ENCODE measurements at regions not wholly inside any gene's neighbourhood (a gene's known extent, or its start where the extent isn't known, plus 50 kb on each side); places are given as distances from the start of the nearest gene placed in this dataset.

DNA sequence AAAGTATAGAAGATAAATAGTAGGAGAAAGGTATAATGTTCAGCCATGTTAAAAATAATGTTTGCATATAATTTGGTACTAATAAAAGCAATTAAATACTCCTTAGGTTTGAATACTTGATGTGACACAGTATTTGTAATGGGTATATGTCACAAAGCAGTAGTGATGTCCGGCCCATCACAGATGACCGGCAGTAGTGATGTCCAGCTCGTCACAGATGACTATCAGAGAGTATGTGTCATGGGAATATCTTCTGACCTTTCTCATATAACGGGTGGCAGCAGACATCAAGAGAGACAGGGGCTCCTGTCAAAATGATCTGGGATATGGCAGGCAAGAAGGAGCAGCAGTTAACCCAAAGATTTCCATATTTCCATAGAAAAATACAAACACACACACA lies 477.4 kb upstream of the KLF6 start:
- ChIA-PET CTCF (no interaction called here), POLR2A (no interaction called here)
- TF ChIP-seq, protein P1, sequence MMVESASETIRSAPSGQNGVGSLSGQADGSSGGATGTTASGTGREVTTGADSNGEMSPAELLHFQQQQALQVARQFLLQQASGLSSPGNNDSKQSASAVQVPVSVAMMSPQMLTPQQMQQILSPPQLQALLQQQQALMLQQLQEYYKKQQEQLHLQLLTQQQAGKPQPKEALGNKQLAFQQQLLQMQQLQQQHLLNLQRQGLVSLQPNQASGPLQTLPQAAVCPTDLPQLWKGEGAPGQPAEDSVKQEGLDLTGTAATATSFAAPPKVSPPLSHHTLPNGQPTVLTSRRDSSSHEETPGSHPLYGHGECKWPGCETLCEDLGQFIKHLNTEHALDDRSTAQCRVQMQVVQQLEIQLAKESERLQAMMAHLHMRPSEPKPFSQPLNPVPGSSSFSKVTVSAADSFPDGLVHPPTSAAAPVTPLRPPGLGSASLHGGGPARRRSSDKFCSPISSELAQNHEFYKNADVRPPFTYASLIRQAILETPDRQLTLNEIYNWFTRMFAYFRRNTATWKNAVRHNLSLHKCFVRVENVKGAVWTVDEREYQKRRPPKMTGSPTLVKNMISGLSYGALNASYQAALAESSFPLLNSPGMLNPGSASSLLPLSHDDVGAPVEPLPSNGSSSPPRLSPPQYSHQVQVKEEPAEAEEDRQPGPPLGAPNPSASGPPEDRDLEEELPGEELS (CRISPR knock-in tag; IDR thresholded peaks at IDR 0.05) = no peak
- TF ChIP-seq ZBTB21 (CRISPR knock-in tag; IDR thresholded peaks at IDR 0.05; ENCODE audit: borderline replicate concordance) (no peak), NFE2L1 (CRISPR knock-in tag; IDR thresholded peaks at IDR 0.05) (no peak), JAZF1 (CRISPR knock-in tag; IDR thresholded peaks at IDR 0.05) (no peak), ZNF219 (CRISPR knock-in tag; IDR thresholded peaks at IDR 0.05; ENCODE audit: borderline replicate concordance) (no peak), GTF2I (CRISPR knock-in tag; conservative IDR thresholded peaks at IDR 0.05) (no peak), OVOL2 (CRISPR knock-in tag; IDR thresholded peaks at IDR 0.05; ENCODE audit: borderline replicate concordance) (no peak), TCF7 (CRISPR knock-in tag; IDR thresholded peaks at IDR 0.05; ENCODE audit: low read depth) (no peak), RELA (CRISPR knock-in tag; IDR thresholded peaks at IDR 0.05; ENCODE audit: borderline replicate concordance) (no peak)
- TF ChIP-seq, protein P2, sequence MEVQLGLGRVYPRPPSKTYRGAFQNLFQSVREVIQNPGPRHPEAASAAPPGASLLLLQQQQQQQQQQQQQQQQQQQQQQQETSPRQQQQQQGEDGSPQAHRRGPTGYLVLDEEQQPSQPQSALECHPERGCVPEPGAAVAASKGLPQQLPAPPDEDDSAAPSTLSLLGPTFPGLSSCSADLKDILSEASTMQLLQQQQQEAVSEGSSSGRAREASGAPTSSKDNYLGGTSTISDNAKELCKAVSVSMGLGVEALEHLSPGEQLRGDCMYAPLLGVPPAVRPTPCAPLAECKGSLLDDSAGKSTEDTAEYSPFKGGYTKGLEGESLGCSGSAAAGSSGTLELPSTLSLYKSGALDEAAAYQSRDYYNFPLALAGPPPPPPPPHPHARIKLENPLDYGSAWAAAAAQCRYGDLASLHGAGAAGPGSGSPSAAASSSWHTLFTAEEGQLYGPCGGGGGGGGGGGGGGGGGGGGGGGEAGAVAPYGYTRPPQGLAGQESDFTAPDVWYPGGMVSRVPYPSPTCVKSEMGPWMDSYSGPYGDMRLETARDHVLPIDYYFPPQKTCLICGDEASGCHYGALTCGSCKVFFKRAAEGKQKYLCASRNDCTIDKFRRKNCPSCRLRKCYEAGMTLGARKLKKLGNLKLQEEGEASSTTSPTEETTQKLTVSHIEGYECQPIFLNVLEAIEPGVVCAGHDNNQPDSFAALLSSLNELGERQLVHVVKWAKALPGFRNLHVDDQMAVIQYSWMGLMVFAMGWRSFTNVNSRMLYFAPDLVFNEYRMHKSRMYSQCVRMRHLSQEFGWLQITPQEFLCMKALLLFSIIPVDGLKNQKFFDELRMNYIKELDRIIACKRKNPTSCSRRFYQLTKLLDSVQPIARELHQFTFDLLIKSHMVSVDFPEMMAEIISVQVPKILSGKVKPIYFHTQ (CRISPR knock-in tag; IDR thresholded peaks at IDR 0.05) = no peak
- TF ChIP-seq, protein P3, sequence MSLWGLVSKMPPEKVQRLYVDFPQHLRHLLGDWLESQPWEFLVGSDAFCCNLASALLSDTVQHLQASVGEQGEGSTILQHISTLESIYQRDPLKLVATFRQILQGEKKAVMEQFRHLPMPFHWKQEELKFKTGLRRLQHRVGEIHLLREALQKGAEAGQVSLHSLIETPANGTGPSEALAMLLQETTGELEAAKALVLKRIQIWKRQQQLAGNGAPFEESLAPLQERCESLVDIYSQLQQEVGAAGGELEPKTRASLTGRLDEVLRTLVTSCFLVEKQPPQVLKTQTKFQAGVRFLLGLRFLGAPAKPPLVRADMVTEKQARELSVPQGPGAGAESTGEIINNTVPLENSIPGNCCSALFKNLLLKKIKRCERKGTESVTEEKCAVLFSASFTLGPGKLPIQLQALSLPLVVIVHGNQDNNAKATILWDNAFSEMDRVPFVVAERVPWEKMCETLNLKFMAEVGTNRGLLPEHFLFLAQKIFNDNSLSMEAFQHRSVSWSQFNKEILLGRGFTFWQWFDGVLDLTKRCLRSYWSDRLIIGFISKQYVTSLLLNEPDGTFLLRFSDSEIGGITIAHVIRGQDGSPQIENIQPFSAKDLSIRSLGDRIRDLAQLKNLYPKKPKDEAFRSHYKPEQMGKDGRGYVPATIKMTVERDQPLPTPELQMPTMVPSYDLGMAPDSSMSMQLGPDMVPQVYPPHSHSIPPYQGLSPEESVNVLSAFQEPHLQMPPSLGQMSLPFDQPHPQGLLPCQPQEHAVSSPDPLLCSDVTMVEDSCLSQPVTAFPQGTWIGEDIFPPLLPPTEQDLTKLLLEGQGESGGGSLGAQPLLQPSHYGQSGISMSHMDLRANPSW (CRISPR knock-in tag; conservative IDR thresholded peaks at IDR 0.05; ENCODE audit: low read depth) = no peak
- TF ChIP-seq, protein P4, sequence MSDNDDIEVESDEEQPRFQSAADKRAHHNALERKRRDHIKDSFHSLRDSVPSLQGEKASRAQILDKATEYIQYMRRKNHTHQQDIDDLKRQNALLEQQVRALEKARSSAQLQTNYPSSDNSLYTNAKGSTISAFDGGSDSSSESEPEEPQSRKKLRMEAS (CRISPR knock-in tag; IDR thresholded peaks at IDR 0.05) = no peak
- TF ChIP-seq, protein P5, sequence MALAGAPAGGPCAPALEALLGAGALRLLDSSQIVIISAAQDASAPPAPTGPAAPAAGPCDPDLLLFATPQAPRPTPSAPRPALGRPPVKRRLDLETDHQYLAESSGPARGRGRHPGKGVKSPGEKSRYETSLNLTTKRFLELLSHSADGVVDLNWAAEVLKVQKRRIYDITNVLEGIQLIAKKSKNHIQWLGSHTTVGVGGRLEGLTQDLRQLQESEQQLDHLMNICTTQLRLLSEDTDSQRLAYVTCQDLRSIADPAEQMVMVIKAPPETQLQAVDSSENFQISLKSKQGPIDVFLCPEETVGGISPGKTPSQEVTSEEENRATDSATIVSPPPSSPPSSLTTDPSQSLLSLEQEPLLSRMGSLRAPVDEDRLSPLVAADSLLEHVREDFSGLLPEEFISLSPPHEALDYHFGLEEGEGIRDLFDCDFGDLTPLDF (CRISPR knock-in tag; IDR thresholded peaks at IDR 0.05) = no peak
- Mint-ChIP-seq H3K9me3 (no peaks in the 10 kb centered on the region), H3K4me3 (no peak overlapping the region), H3K27me3 (ENCODE audit: low read depth) (no peaks in the 10 kb centered on the region), H3K4me1 (no peaks in the 10 kb centered on the region), H3K36me3 (no peaks in the 10 kb centered on the region), H3K27ac (no peak overlapping the region)
- ATAC-seq = no peak
- DNase-seq (ENCODE audit: low spot score) = no peak

DNA sequence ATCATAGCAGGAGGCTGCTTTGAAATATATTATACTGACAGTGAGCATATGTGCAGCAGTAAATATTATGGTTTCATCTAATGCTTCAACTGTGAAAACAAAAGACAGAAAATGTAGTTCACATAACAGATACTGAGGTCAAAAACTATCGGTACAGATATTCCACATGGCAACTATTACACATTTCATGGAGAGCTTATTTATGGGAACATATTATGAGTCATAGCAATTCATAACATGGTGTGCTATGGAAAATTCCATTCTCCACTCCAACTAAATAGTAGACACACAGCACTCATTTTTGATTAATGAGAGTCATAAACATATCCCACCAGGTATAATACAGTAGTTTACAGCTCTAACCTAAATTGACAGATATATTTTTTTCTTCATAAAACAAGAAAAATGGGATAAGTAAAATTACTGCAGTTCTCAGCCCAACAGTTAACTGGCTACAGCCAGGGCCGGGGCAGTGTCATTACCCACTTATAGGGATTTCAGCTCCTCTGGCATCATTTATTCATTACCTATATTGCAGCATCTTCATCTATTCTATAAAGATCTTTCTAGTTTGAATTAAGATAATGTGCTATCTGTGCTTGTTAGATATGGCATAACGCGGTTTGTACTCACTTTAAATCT lies 475.6 kb upstream of the KLF6 start:
- no peak for ATAC-seq
- Mint-ChIP-seq H3K27ac (no peak overlapping the region), H3K36me3 (no peaks in the 10 kb centered on the region), H3K27me3 (ENCODE audit: low read depth) (no peaks in the 10 kb centered on the region), H3K9me3 (peaks cover 6% of the 10 kb centered on the region), H3K4me3 (no peak overlapping the region), H3K4me1 (no peaks in the 10 kb centered on the region)
- CTCF ChIA-PET = no interaction called here
- no peak for DNase-seq (ENCODE audit: low spot score)
- POLR2A ChIA-PET = no interaction called here
- TF ChIP-seq ESRRA (CRISPR knock-in tag; IDR thresholded peaks at IDR 0.05; ENCODE audit: borderline replicate concordance) (no peak), PRRX2 (CRISPR knock-in tag; IDR thresholded peaks at IDR 0.05) (no peak), FOXK1 (CRISPR knock-in tag; IDR thresholded peaks at IDR 0.05) (no peak), NFATC4 (CRISPR knock-in tag; IDR thresholded peaks at IDR 0.05) (no peak), KAT7 (CRISPR knock-in tag; IDR thresholded peaks at IDR 0.05; ENCODE audit: borderline replicate concordance) (no peak), SMAD3 (CRISPR knock-in tag; IDR thresholded peaks at IDR 0.05; ENCODE audit: borderline replicate concordance) (no peak), ZBTB21 (CRISPR knock-in tag; IDR thresholded peaks at IDR 0.05; ENCODE audit: borderline replicate concordance) (no peak), ZNF317 (CRISPR knock-in tag; IDR thresholded peaks at IDR 0.05; ENCODE audit: borderline replicate concordance, low read depth) (no peak)
- TF ChIP-seq, protein P6, sequence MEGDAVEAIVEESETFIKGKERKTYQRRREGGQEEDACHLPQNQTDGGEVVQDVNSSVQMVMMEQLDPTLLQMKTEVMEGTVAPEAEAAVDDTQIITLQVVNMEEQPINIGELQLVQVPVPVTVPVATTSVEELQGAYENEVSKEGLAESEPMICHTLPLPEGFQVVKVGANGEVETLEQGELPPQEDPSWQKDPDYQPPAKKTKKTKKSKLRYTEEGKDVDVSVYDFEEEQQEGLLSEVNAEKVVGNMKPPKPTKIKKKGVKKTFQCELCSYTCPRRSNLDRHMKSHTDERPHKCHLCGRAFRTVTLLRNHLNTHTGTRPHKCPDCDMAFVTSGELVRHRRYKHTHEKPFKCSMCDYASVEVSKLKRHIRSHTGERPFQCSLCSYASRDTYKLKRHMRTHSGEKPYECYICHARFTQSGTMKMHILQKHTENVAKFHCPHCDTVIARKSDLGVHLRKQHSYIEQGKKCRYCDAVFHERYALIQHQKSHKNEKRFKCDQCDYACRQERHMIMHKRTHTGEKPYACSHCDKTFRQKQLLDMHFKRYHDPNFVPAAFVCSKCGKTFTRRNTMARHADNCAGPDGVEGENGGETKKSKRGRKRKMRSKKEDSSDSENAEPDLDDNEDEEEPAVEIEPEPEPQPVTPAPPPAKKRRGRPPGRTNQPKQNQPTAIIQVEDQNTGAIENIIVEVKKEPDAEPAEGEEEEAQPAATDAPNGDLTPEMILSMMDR (IDR thresholded peaks at IDR 0.05) = no peak
- TF ChIP-seq, protein P5 (CRISPR knock-in tag; IDR thresholded peaks at IDR 0.05) = no peak
- TF ChIP-seq, protein P7, sequence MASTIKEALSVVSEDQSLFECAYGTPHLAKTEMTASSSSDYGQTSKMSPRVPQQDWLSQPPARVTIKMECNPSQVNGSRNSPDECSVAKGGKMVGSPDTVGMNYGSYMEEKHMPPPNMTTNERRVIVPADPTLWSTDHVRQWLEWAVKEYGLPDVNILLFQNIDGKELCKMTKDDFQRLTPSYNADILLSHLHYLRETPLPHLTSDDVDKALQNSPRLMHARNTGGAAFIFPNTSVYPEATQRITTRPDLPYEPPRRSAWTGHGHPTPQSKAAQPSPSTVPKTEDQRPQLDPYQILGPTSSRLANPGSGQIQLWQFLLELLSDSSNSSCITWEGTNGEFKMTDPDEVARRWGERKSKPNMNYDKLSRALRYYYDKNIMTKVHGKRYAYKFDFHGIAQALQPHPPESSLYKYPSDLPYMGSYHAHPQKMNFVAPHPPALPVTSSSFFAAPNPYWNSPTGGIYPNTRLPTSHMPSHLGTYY (CRISPR knock-in tag; IDR thresholded peaks at IDR 0.05) = no peak
